HL-60 (cell line): ENCODE measurements at regions not wholly inside any gene's neighbourhood (a gene's known extent, or its start where the extent isn't known, plus 50 kb on each side); places are given as distances from the start of the nearest gene placed in this dataset.

Experiments used
- GABPA ChIP-seq: IDR thresholded peaks from 2 replicates; pipeline ENCODE4 v1.6.1; 2012; ENCODE audit warnings: low read depth
- POLR2AphosphoS5 ChIP-seq: IDR thresholded peaks from 2 replicates; pipeline ENCODE4 v1.6.1; 2012; ENCODE audit warnings: low read depth
- TF ChIP-seq, protein P1 (sequence below): IDR thresholded peaks from one replicate; pipeline ENCODE4 v1.5.1; 2011; ENCODE audit warnings: low read length, control low read depth, inconsistent platforms; ENCODE audit not compliant: insufficient read depth

DNA sequence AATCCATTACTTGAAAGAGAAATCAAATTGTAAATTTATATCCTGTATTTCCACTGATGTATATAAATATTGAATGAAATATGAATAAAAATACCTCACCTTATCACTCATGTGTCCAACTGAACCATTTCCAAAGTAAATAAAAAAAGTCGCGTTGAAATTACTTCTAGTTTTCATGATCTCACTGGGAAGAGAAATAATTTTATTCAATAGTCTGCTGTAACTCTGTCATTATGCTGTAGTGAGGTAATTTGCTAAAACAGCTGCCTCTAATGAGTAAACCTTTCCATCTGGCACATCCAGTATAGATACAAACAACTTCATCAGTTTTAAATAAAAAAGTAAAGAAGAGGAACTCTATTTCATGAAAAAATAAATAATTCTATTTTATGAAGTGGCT, 611.5 kb downstream of the ZNF608 start:
- TF ChIP-seq, protein P1, sequence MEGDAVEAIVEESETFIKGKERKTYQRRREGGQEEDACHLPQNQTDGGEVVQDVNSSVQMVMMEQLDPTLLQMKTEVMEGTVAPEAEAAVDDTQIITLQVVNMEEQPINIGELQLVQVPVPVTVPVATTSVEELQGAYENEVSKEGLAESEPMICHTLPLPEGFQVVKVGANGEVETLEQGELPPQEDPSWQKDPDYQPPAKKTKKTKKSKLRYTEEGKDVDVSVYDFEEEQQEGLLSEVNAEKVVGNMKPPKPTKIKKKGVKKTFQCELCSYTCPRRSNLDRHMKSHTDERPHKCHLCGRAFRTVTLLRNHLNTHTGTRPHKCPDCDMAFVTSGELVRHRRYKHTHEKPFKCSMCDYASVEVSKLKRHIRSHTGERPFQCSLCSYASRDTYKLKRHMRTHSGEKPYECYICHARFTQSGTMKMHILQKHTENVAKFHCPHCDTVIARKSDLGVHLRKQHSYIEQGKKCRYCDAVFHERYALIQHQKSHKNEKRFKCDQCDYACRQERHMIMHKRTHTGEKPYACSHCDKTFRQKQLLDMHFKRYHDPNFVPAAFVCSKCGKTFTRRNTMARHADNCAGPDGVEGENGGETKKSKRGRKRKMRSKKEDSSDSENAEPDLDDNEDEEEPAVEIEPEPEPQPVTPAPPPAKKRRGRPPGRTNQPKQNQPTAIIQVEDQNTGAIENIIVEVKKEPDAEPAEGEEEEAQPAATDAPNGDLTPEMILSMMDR, result no peak
- TF ChIP-seq GABPA (no peak), POLR2AphosphoS5 (no peak)
